ENCODE measurements at regions not wholly inside any gene's neighbourhood (a gene's known extent, or its start where the extent isn't known, plus 50 kb on each side); places are given as distances from the start of the nearest gene placed in this dataset.

DNA sequence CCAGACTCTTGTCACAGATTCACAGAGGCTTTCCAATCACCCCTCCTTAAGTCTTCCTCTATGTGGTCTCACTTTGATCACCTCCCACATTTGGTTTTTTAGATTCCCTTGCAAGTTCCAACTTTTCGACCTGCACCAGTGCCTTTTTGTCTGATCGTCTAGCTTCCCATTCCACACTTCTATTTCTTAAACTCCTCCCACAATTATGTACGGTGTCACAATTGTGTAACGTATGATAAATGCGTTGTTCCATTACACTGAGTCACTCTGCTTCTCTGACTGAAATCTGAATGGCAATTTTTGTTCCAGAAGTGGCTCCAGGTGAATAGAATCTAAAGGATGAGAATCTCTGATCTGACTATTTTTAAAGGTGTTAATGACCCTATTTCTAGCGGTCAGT, 320.1 kb downstream of the LMX1A start:
- no peak for DNase-seq (ENCODE audit: extremely low read depth, low read depth)

DNA sequence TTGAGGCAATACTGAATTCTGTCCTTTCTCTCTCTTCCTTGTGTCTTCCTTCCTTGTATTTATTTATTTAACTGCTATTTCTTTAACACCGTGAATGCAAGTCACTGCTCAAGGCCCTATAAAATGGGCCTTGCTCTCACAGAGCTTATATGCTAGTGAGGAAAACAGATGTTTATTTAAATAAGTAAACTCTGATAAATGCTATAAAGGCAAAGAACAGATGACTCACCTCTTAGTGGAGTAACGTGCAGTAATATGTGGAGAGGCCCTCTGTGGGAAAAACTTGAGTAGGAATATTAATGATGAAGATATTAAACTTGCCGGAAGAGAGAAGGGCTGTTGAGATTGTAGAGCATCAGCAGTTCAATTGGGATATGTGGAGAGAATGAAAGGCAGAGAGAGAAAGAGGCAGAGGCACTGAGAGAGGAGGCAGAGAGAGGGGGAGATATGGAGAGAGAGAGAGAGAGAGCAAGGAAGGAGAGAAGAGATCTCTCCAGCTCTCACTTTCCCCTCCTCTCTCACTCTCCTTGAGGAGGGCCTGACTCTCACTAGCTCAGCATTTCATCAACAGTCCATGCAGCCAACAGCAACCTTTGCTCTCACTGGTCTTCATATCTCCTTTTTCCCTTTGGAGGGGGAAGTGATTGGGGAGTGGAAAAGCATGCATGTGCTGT, 322.2 kb downstream of the LMX1A start:
- DNase-seq (ENCODE audit: extremely low read depth, low read depth) = no peak

DNA sequence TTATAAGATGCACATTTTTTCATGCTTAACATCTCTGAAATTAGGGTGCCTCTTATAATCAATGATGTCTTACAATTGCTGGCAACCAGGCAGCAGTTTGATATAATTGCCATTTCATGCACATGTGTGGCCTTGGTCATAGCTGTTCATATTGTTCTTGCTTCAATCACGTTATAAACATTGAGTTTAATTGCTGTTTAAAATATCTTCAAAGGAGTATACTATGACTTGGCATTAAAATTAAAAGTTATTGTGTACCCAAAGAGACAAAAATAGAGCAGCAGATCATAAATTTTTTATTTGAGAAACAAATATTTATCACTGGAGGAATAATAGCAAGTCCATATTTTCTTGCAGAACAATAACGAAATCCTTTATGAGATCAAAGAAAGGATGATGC, 325.5 kb downstream of the LMX1A start:
- DNase-seq (ENCODE audit: extremely low read depth, low read depth) = no peak

DNA sequence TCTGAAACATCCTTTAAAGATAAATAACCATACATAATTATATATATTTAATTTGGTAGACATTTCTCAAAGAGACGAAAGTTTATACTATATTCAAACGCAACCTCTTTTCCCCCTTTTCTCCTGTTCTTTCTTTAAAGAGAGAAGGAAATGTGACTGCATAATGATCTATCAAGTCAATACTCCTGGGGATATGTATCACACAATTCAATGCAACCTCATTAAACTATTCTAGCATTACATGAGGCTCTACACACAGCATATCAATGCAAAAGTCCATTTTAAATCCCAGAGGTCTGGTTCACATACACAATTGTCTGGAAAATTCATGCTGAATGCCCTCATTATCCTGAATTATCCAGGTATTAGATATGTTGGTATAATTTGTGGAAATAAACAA, 330.7 kb downstream of the LMX1A start:
- no peak for DNase-seq (ENCODE audit: extremely low read depth, low read depth)

DNA sequence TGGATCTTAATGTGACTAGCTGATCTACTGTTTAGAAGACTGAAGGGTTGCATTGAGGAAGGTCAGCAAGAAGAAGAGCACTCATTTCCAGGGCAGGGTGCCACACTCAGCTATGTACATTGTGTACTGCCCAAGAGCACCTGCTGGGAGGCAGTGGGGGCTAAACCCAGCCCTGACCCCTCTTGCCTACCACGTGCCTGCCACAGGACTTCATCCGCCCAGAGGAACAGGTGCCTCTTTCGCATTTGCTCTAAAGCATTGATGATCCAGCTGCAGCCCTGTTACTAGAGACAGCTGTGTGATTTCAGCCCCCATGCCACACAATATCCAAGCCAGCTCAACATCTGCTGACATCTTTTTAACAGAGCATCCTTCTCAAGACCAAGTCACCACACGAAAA, 341.8 kb downstream of the LMX1A start:
- no peak for DNase-seq (ENCODE audit: extremely low read depth, low read depth)

DNA sequence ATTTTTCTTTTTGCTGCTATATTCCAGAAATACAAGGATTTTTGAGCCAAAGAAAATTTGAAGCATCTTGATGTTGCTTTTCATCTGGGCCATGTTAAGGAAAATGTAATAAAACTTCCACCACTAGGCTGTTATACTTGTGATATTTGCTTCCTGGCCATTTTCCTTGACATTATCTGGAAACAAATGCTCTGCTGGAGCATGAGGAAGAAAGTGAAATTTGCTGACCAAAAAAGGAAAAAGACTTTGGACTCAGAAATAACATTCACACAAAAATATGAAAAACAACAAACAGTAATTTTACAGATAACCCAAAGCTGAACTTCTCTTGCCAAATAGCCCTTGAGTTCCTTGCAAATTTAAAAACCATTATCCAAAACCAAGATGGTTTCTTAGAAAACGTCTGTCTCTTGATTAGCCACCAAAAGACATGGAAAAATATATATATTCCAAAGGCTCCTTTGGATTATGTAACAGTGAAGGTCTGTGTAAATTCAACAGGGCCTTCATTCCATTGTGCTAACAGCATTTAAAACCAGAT, 344.5 kb downstream of the LMX1A start:
- DNase-seq (ENCODE audit: extremely low read depth, low read depth) = no peak

DNA sequence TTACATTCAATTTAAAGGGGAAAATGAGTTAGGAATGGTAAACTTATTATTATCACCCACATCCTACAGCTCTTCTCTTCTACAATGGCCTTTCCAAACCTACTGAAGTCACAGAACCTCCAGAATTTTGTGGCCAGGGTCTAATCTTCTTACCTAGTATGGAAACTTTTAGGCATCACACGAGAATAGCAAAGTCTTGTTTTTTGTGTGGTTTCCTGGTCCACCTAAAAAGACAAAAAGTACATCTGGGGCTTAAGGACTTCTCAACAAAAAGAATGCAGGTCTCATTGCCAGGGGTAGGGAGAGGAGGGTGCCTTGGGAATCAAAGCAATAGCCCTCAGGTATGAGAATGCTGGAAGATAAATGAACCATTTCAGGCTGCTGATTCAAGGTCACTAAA, 345.3 kb downstream of the LMX1A start:
- no peak for DNase-seq (ENCODE audit: extremely low read depth, low read depth)

DNA sequence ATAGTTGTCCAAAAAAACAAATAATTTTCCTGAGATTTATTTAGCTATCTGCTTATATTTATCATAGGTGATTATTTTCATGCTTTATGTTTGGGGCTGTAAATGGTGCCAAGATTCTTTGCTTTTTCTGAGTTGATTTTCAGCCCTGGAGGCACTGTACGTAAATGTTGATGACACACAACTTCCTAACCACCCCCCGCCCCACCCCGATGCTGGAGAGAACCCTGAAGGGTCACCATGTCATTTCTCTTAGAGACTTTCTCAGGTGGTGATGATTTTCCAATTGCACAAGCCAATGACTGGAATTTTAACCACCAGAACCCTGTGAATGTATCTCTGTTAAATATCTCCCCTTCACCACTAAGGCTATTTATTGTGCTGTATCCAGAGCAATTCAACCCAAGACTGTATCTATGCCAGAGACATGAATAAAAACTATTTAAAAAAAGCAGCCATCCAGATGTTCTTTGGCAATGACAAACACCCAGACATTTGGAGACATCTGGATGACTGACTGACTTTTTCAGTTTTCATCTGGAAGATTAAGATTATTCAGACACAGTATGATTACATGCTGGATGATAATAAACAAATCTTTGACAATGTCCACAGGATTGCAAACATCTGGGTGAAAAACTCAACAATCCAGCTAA, 346.0 kb downstream of the LMX1A start:
- no peak for DNase-seq (ENCODE audit: extremely low read depth, low read depth)

DNA sequence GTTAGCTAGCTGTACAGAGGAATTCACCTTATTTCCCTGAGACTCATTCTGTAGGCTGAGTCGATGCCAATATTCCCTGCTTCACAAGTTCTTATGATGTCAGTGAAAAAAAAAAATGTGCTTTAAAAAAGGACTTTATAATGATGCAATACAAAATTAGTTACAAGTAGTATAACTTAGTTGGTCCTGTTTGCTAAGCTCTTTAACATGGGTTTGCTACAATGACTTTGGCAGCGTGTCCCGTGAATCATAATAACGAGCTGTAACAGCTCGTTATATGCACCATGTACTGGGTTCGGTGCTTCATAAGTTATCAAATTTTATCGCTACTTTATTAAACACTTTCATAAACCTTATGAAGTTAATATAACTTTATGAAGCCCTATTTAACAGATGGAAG, 349.7 kb downstream of the LMX1A start:
- DNase-seq (ENCODE audit: extremely low read depth, low read depth) = no peak

DNA sequence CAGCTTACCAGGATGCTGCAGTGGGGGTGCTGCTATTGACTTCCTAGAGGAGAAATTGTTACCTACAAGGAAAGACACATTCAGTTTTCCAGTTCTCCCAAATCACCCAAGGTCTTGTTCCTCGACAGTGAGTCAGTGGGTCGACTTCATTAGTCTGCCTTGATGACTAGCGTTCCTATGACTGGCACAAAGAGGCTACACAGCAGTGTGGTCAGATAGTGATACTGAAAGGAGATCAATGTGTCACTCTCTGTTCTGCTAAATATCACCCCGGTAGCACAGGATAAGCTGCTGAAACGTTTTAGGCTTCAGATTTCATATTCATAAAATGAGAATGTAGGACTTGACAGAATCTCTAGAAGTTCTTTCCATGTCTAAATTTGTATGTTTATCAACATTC, 357.4 kb downstream of the LMX1A start:
- DNase-seq (ENCODE audit: extremely low read depth, low read depth) = no peak

DNA sequence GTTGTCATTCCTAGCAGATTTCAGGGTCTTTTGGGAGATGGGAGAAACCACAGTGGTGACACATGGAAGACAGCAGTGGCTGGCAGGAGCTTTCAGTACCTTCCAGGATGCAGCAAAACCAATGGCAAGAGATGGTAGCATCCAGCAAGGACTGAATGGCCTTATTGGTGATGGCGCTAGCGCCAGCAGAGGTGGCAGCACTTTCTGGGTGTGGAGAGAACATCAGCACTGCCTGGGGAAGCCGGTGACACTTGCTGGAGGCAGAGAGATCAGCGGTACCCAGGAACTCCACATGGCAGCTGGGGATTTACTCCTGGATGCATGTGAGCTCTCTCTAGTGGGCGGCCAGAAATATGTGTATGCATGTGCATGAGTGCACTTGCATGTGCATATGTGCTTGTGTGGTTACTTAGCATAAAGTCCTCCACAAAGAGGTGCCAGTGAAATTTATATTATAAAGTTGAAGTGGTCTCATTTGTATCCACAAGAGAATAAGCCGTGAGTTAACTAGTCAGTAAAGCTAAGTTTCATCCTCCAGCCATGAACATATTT, 364.7 kb downstream of the LMX1A start:
- DNase-seq (ENCODE audit: extremely low read depth, low read depth) = no peak

DNA sequence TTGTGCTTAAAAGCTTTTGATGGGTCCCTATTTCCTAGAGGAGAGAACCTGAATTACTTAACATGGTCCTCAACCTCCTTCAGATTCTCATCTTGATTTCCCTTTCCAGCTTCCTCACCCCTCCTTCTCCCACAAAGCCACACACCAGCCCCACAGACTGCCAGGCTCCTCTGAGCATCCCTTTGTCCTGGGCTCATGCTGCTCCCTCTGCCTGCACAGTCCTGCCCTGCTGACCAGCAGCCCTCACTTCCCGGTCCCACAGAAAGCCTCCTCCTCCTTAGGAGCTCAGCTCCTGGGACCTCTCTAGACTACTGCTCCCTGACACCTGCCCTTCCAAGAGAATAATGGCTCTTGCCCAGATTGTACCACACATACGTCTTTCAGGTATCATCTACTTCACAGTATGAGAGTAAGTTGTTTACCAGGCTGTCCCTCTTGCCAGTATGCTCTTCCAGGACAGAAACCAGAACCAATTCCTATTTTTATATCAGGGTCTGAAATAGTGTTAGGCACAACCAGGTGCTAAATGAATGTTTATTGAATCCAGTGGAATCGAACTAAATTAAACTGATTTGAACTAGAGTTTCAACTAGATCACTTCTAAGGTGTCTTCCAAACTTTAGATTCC, 373.4 kb downstream of the LMX1A start:
- no peak for DNase-seq (ENCODE audit: extremely low read depth, low read depth)

DNA sequence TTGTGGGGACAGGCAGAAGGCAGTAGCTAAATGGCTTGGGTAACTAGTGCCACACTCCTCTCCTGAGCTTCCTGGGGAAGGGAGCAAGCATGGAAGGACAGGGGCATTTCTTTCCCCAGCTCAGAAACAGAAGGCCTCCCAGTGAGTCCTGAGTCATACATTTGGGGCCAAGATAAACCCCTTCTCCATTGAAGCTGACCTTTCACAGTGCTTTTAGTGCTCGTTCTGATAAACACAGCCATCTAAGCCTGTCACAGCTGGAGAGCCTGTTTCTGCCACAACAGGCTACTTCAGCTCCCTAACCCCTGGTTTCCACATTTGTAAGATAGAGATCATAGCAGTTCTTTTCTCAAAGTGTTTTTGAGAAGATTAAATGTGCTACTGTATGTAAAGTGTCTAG, 374.0 kb downstream of the LMX1A start:
- no peak for DNase-seq (ENCODE audit: extremely low read depth, low read depth)

DNA sequence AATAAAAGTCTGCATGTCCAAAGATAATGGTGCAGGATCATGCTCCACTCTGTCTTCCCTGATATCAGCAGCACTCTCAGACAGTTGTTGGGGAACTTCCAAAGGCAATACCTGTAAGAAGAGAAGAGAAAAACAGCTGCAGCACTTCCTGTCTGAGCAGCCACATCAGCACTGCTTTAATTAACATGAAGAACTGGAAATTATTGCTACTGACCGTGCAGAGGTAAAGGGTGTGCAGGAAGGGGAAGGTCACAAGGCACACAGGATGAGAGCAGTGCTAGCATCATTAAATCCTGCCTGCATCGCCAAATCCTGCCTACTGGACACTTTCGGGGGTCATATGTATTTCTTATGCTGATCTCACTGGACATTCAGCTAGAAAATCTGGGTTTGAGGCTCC, 379.0 kb downstream of the LMX1A start:
- no peak for DNase-seq (ENCODE audit: extremely low read depth, low read depth)

DNA sequence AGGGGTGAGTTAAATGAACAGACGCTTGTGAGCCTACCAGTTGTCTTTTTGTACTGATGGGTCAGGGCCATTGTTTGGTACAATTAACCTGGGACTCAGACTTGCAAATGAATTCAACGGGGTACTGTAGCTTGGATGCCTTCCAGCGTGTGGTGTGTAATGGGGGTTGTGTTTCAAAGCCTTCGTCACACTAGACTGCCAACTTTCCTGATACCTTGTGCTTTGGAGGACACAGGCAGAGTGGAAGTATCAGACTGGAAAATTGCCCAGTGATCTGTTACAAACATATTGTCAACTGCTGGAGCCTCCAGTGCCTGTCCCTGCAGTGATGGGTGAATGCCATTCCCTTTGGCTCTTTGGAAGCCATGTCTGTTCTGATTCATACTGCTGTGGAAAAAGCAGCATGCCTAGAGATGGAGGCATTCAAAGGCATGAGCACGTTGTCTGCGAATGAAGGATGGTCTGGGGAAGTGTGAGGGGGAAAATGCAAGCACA, 384.5 kb downstream of the LMX1A start:
- DNase-seq (ENCODE audit: extremely low read depth, low read depth) = no peak

DNA sequence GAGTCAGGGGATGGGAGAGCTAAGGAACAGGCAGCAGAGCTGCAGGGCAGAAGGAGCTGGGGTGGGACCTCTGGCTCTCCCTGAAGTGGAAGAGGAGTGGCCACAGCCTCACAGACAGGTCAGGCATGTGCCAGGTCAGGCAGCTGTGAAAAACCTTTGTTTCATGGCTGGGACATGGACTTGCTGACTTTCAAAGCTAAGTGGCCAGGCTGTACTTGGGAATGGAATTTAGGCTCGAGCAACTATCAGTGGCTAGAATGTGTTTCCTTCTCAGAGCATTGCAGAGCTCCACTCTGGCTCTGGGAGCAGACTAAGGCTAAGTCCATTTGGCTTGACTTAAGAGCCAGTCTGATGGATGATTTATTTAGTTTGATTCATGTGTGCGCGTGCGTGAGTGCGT, 385.1 kb downstream of the LMX1A start:
- DNase-seq (ENCODE audit: extremely low read depth, low read depth) = no peak

DNA sequence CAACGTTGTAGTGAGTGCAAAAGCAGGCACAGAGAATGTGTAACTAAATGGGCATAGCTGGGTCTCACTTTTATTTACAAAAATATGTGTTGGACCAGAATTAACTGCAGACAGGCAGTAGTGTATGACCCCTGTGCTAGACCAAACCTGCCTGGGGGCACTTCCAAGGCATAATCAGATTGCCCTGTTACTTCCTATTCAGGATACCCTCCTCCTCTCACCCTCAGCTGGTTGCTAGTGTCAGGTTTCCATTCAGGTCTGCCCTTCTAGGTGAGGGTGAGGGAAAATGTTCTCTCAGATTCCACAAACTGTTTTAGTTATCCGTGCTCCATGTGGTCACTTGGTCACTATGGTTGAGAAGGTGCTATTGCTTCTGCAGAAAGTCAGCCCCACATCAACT, 387.3 kb downstream of the LMX1A start:
- no peak for DNase-seq (ENCODE audit: extremely low read depth, low read depth)

DNA sequence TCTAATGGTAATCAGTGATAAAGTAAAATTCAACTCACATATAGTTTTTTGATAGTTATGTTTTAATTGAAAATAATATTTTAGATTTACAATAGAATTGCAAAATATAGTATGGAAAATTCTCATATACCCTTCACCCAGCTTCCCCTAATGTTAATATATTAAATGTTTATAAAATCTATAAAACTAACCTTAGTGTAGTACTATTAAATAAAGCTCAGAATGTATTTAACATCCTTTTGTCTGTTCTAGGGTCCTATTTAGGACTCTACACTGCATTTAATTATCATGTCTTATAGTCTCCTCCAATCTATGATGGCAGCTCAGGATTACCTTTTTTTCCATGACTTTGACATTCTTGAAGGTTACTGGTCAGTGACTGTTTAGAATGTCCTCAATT, 389.2 kb downstream of the LMX1A start:
- no peak for DNase-seq (ENCODE audit: extremely low read depth, low read depth)

DNA sequence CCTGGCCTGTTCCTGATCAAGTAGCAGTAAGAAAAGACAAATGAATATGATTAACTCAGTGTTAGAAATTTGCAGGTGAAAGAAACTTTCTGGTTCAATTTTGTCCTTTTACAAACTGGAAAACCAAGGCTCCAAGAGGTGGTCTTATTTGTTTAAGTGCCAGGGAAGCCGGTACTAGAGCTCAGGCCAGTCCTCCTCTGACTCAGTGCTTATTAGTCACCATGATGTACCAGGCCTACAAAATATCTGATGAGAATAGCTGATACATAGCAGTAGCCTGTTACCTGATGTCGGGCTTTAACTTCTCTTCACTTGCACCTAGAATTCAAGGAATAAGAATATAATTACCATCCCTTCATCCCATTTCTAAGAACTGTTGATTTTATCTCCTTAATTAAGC, 394.8 kb downstream of the LMX1A start:
- DNase-seq (ENCODE audit: extremely low read depth, low read depth) = no peak

DNA sequence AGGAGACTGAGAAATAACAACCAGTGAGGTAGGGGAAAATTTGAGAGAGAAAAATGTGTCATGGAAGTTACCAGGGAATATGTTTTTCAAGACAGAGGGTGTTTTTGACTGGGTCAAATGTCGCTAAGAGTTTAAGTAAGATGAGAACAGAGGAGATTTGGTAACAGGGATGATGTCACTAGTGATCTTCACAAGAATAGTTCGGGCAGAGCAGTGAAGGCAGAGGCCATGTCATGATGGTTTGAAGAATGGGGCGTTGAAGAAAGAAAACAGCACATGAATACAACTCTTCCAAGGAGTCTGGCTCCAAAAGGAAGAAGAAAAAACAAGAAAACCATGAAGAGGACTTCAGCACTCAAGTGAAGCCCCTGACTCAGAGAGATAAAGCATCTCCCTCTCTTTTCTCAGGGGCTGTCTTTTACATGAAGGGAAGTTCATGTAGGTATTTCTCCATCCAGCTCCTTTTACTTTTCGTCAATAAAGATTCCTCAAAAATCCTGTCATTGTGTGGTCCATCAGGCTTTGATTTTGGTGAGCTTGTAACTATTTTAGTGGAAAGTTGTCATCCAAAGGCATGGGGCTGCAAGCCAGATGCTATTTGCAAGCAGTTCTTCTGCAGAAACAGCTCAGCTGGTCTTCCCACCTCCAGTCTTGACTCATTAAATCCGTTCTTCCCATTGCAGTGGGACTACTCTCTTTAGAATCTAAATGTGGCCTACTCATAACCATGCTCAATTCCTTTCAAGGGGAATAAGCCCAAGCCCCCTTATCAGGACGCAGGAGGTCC, 397.3 kb downstream of the LMX1A start:
- no peak for DNase-seq (ENCODE audit: extremely low read depth, low read depth)

DNA sequence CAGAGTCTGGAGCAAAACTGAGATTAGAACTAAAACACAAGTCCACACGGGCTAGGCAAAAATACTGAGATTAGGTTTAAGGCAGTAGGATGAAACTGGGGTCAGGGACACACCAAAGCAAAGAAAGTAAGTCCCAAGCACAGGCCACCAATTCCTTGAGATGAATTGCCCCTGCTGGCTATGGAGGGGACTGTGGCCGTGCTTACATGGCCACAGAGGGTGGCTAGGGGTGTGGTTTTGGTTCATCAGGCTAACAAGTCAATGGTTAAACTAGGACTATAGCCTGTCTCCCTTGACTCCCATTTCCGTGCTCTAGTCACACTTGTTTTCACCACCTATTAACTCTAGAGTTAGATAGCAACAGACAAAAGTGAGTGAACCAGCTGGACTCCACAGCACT, 394.8 kb downstream of the PBX1 start:
- no peak for DNase-seq (ENCODE audit: extremely low read depth, low read depth)
